Mammary epithelial cell (primary cell): ENCODE measurements at regions not wholly inside any gene's neighbourhood (a gene's known extent, or its start where the extent isn't known, plus 50 kb on each side); places are given as distances from the start of the nearest gene placed in this dataset.

Source experiments
- CTCF ChIP-seq, 2 donors: IDR thresholded peaks in 1 of 2; conservative IDR thresholded peaks in 1 of 2; 2 replicates each; pipeline ENCODE4 v1.5.1; 2011 to 2012; ENCODE audit warnings: inconsistent platforms in 2 of 2, low read length in 2 of 2, mild to moderate bottlenecking in 2 of 2, control low read depth in 1 of 2, low read depth in 1 of 2; ENCODE audit not compliant: insufficient read depth in 1 of 2; ENCODE audit errors: extremely low read depth in 1 of 2
- EZH2 ChIP-seq: IDR thresholded peaks from 2 replicates; pipeline ENCODE4 v1.6.1; 2012; ENCODE audit warnings: low read length, inconsistent platforms, borderline replicate concordance

GRCh38 chr13:40275155-40275554, 391.3 kb downstream of the FOXO1 start:
- TF ChIP-seq CTCF (conservative IDR thresholded peaks at IDR 0.05 in 1 of 2, IDR thresholded peaks at IDR 0.05 in 1 of 2; ENCODE audit: extremely low read depth in 1 of 2, insufficient read depth in 1 of 2, low read depth in 1 of 2, low read length in 2 of 2) (no peak), EZH2 (no peak)
